ENCODE measurements at regions not wholly inside any gene's neighbourhood (a gene's known extent, or its start where the extent isn't known, plus 50 kb on each side); places are given as distances from the start of the nearest gene placed in this dataset.
"Not testable (repeated sequence)": the region's sequence is repeated elsewhere in the genome, so short reads cannot be mapped to it uniquely, and the experiment has no call there.

DNA sequence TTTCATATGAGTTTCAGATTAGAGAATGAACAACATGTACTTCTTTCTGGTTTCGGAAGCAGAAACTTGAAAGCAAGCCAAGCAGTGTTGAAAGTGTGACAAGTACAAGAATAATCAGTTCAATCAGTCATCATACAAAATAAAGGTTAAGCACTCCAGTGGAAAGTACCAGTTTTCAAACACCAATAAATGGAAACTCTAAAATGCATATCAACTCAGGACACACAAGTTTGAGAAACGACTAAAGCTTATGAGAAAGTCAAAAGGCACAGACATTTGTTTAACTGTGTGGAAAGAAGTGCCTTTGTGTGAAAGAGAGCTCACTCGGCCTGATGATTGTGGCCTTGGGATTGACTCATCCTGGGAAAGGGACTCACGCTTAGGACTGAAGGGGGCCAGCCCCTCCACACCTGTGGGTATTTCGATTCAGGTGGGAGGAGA is 60.6 kb upstream of the AKR1C1 start:
- peak overlapping the region; percentile 51 for H3K27ac Mint-ChIP-seq
- H3K4me3 Mint-ChIP-seq, result no peak overlapping the region
- H3K36me3 Mint-ChIP-seq, result no peaks in the 10 kb centered on the region
- H3K27me3 Mint-ChIP-seq, result peaks cover 3% of the 10 kb centered on the region
- H3K9me3 Mint-ChIP-seq, result no peaks in the 10 kb centered on the region
- H3K4me1 Mint-ChIP-seq, result peaks cover 4% of the 10 kb centered on the region

DNA sequence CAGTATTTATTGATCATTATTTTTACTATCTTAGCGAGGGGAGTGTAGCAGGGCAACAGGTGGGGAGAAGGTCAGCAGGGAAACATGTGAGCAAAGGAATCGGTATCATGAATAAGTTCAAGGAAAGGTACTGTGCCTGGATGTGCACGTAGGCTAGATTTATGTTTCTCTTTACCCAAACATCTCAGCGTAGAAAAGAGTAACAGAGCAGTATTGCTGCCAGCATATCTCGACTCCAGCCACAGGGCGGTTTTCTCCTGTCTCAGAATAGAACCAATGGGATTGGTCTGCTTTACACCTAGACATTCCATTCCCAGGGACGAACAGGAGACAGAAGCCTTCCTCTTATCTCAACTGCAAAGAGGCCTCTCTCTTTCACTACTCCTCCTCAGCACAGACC is 60.1 kb upstream of the AKR1C1 start:
- H3K9me3 Mint-ChIP-seq, H3K27me3 Mint-ChIP-seq, H3K36me3 Mint-ChIP-seq, H3K4me3 Mint-ChIP-seq, H3K4me1 Mint-ChIP-seq: not testable (repeated sequence)
- H3K27ac Mint-ChIP-seq, result peak overlapping the region; percentile 51

DNA sequence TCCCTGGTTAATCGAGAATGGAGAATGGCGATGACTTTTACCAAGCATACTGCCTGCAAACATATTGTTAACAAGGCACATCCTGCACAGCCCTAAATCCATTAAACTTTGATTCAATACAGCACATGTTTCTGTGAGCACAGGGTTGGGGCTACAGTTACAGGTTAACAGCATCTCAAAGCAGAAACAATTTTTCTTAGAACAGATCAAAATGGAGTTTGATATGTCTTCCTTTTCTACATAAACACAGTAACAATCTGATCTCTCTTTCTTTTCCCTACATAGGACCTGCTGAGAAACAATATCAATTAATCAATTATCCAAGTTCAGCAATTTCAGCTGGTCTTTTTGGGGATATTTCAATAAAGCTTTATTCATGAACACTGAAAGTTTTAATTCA is 59.5 kb upstream of the AKR1C1 start:
- not testable (repeated sequence) for H3K27ac Mint-ChIP-seq, H3K4me1 Mint-ChIP-seq, H3K36me3 Mint-ChIP-seq, H3K9me3 Mint-ChIP-seq, H3K27me3 Mint-ChIP-seq, H3K4me3 Mint-ChIP-seq

DNA sequence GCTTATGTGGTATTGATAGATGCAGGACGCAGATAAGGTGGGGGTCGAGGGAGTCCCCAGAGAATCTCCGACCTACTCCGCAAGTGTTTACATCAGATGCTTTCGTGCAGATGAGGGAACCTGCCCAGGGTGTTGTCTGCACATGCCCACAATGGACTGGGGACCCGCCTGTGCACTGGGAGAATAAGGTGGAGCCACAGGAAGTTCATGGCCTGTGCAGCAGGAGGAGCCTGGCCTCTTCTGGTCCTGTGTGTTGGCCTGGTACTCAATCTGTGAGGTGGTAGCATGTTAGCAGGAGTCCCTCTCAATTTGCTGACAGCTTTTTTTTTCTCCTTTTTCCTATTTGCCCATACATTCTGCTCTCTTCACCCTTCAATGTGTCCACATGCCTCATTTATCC is 54.1 kb upstream of the AKR1C1 start:
- H3K36me3 Mint-ChIP-seq, result peaks cover 3% of the 10 kb centered on the region
- H3K27me3 Mint-ChIP-seq, result peaks cover 3% of the 10 kb centered on the region
- no peak overlapping the region for H3K27ac Mint-ChIP-seq
- H3K9me3 Mint-ChIP-seq, result no peaks in the 10 kb centered on the region
- no peaks in the 10 kb centered on the region for H3K4me1 Mint-ChIP-seq
- no peak overlapping the region for H3K4me3 Mint-ChIP-seq

Measured in activated naive CD4-positive, alpha-beta T cell treated with anti-CD3 and anti-CD28 coated beads, Interleukin-2, amount 50 U/mL, for 24 hours (primary cell).